HG03095 (cell line): ENCODE measurements at regions not wholly inside any gene's neighbourhood (a gene's known extent, or its start where the extent isn't known, plus 50 kb on each side); places are given as distances from the start of the nearest gene placed in this dataset.
"Not testable (repeated sequence)": the region's sequence is repeated elsewhere in the genome, so short reads cannot be mapped to it uniquely, and the experiment has no call there.

Experiments used
- ATAC-seq: cut with Tn5 transposase; IDR thresholded peaks from one replicate; pipeline ENCODE4 v1.9.1; 2021; ENCODE audit warnings: moderate library complexity; ENCODE audit not compliant: unreplicated experiment

GRCh38 chr13:62158520-62158919 lies 742.9 kb upstream of the PCDH20 start:
- ATAC-seq = no peak

DNA sequence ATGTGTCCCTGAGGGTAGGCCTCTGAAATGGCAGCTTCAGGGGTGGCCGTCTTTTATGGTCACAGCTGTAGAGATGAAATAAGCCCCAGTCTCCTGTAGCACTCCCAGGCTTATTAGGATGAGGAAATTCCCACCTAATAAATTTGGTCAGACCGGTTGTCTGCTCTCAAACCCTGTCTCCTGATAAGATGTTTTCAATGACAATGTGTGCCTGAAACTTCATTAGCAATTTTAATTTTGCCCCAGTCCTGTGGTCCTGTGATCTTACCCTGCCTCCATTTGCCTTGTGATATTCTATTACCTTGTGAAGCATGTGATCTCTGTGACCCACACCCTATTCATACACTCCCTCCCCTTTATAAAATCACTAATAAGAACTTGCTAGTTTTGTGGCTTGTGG lies 736.1 kb upstream of the PCDH20 start:
- ATAC-seq = not testable (repeated sequence)

- no peak for ATAC-seq
These were observed 726.4 kb upstream of the PCDH20 start for GRCh38 chr13:62142048-62142447.

DNA sequence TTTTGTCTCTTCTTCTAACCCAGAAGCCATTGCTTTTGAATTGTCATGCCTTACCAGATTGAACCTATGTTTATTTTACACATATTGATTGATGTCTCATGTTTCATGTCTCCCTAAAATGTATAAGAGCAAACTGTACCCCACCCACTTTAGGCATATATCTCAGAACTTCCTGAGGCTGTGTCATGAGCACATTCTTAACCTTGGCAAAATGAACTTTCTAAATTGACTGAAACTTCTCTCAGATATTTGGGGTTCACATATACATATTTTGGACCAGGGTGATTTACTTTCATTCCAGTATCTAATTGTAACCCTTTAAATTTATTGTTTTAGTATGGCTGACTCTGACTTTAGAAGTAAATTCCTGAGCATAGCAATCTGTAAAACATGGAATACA lies 723.9 kb upstream of the PCDH20 start:
- ATAC-seq = no peak

DNA sequence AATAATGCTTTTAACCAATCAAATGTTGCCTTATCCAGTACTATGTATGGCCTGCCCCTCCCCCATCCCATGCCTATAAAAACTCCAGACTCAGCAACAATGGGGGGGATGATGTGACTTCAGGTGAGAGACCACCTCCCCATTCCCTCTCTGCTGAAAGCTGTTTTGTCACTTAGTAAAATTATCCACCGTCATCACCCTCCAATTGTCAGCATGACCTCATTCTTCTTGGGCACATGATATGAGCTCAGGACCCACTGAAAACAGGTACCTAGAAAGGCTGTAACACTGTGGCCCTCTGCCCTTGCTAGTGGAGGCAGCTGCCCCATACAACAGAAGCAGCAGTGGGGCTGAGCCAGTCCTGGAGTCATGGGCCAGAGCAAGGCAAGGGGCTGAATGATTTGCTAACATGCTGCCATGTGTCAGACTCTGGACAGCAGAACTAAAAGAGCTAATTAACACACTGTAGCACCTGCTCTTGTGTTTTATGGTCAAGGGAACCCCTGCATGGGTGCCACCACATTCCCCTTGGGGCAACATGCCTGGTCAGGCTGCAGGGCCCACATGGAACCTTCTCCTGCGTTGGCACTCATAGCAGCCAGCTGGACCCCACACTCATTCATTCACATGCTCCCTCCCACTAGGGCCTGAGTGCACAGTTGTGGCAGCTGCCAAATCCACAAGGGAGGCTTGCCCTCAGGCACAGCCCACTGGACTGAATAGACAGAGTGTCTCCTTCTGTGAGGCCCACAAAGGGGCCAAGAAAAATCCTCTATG lies 722.2 kb upstream of the PCDH20 start:
- ATAC-seq = no peak

DNA sequence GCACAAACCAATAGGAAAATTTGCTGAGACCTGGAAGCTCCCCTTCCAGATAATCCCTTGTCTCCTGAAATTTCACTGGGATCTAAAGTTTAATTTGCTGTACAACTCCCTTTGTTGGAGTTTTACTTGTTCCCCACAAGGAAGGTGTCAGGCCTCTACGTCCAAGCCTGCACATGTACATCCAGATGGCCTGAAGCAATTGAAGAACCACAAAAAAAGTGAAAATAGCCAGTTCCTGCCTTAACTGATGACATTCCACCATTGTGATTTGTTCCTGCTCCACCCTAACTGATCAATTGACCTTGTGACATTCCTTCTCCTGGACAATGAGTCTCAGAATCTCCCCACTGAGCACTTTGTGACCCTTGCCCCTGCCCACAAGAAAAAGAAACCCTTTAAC lies 716.0 kb upstream of the PCDH20 start:
- no peak for ATAC-seq

DNA sequence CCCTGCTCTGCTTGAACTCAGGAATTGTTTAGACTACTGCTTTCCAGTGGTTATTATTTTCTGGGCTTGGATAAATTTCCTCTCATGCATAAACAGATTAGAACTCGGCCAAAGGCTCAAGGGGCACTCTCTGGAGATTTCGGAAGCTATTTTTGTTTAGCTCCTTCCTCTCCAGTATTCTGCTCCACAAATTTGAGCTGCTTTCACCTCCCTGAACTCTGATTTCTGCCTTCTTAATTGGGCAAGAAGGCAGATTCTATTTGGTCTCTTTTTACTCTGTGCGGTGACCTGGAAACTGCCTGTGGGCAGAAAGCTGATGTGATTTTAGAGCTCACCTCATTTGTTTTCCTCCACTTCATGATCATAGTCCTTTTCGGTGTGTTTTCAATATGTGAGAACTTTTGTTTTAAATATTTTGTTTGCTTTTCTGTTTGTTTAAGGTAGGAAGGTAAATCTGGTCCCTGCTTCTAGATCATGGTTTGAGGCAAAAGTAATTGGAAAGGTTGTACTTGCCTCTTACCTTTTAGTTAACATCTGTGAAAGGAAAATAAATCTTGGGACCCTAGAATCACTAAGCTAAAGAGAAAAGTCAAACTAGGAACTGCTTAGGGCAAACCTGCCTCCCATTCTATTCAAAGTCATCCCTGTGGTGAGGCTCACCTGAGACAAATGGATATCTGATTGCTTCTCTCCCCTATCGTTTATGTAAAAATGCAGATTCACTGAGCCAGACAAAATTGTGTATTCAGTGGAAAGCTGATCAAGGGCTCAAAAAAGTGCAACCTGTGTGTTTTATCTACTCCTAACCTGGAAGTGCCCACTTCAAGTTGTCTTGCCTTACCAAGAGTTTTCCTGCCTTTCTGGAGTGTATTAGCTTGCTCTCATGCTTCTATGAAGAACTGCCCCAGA lies 714.7 kb upstream of the PCDH20 start:
- no peak for ATAC-seq

GRCh38 chr13:62129000-62129551 lies 713.4 kb upstream of the PCDH20 start:
- ATAC-seq = no peak

GRCh38 chr13:62126400-62126799 lies 710.8 kb upstream of the PCDH20 start:
- ATAC-seq = no peak

- ATAC-seq = no peak
These were observed 709.8 kb upstream of the PCDH20 start for GRCh38 chr13:62125451-62125850.

DNA sequence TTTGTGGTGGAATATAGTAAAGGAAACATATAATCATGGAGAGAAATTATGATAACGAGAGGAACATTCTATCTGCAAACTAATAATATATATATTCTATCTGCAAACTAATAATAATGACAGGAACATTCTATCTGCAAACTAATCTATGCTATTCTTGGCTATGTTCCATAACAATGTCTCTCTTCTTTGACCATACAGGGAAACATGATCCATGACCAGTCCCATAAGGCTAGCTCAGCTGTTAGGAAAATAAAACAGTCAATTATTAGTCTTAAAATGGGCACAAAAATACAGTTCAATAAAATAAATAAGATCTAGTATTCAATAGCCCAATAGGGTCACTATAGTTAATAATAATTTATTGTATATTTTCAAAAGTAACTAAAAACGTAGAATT lies 707.8 kb upstream of the PCDH20 start:
- no peak for ATAC-seq

- no peak for ATAC-seq
These were observed 706.8 kb upstream of the PCDH20 start for GRCh38 chr13:62122434-62122833.

DNA sequence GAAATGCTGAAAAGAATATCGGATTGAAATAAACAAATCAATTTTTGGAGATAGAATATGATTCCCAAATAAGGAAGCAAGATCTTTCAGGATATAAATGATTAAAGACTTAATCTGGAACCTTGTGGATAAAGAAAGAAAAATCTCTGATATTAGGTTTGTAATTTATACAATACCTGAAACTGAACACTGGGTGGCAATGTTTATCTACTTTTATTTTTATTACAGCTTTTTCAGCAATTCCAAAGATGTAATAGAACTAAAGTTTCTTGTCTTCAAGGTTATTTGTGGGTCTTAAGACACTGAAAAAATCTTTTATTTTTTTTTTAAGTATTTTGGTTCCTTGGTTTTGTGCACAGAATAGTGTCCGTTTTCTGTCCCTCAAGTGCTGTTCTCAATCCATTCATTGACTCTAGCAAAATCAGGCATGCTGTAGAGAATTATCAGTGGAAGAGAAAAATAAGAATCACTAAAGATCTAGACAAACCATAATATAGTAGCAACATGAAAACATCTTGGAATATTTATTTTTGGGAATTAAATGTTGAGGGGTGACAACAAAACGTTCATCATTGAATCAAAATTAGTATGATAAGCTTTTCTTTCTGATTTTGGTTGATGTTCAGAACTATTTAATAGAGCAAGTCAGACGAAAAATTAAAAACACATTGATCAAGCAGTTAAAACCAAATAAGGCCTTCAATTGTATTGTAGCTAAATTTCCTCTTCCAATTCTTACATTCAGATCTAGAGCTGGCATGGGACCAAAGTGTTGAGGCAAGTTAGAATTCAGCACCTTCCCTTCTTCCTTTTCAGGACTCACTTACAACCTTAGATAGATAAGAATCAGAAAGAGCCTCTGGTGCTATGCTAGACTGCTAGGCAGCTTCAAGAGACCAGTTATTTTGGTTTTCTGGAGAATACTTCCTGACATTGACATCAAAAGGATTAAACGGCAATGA lies 704.4 kb upstream of the PCDH20 start:
- ATAC-seq = no peak

DNA sequence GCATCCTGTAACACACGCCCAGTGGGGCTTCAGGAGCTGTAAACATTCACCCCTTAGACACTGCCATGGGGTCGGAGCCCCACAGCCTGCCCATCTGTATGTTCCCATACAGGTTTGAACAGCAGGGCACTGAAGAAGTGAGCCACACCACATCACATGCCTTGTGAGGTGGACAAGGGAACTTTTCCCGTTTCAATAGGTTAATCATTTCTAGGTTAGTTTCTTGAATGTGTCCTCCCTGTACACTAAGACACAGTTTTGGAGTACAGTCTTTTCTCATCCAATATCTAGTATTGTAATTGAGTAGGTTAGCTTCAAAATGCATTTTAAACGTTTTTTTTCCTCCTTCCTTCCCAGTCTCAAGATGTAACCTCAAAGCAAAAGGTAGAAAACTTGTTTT lies 700.2 kb upstream of the PCDH20 start:
- no peak for ATAC-seq

DNA sequence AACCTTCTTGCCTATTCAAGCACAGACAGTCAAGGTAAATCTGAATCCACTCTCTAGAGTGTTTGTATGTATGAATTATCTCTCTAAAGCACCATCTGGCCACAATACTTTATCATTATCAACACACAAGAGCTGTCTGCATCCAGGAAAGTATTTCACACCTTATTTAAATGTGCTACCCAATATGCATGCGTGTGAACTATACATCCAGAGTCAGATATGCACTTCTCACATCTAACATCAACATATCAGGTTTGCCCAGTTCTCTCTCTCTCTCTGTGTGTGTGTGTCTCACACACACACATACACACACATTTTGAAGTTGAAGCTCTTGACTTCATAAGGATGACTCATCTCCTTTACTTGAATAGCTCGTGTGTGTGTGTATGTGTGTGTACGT lies 697.5 kb upstream of the PCDH20 start:
- no peak for ATAC-seq

- no peak for ATAC-seq
These were observed 694.4 kb upstream of the PCDH20 start for GRCh38 chr13:62110079-62110478.

DNA sequence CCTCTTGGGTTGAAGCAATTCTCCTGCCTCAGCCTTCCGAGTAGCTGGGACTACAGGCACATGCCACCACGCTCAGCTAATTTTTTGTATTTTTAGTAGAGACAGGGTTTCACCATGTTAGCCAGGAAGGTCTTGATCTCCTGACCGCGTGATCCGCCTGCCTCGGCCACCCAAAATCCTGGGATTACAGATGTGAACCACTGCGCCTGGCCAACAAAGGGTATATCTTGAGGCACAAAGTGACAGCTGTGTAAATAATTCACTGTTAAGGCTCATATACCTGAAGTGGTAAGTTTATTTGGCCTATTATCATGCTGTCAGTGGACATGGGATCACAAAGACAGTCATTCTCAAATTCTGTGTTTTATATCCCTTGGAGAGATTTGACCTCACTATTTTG lies 688.5 kb upstream of the PCDH20 start:
- ATAC-seq = not testable (repeated sequence)

- ATAC-seq = no peak
These were observed 681.0 kb upstream of the PCDH20 start for GRCh38 chr13:62096652-62097051.

DNA sequence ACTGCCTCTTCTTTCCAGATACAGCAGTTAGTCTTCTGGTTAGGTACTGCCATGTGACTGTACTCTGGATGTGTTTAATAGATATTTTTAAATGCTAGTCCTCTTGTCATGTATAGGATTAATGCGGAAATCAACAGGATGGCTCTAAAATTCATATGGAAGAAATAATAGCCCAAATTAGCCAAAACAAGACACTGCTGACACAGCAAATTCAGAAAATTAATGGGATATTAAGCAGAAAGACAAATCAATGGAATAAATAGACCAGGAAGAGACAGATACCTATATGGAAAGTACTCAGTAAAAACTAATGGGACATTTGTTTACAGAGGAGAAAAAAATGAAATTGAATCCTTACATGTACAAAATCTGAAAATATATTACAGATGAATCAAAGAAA lies 679.3 kb upstream of the PCDH20 start:
- ATAC-seq = no peak

DNA sequence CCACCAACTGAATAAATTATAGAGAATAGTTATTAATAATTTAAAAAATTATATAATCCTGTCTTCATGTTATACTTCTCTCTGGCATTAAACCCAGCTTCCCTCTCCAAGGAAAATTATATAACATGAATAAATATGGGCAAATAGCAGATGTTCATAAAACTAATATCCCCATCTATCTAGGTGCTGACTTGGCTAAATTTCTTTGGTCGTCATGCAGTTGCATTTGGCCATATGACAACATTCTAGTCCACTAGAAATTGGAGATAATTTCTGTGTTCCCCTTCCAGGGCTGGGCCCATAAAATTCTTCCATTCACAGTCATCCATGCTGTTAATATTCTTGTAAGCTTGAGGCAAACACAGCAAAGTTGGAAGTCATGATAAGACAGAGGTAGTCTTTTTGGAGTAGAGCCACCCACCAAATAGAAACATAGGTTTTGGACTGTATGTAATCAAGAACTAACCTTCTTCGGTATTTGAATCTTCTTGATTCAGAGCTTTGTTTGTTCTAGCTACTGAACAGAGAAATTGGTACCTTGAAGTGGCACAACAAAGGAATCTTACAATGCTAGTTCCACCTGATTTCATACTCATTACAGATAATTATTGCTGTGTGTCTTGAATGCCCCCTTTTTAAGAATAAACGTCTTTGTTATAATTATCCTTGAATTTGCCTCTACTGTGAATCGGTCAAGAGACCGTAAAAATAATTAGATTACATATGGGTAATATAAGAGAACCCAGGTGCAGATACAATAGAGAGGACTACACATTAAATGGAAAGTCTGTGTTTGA lies 678.5 kb upstream of the PCDH20 start:
- ATAC-seq = no peak
